PC-3 (cell line): ENCODE measurements at regions not wholly inside any gene's neighbourhood (a gene's known extent, or its start where the extent isn't known, plus 50 kb on each side); places are given as distances from the start of the nearest gene placed in this dataset.

Experiments
- ATAC-seq: fragments of 200-7000 bp; cut with Tn5 transposase; 2 replicates; pipeline ENCODE4 v1.9.1; 2020; ENCODE audit warnings: mild to moderate bottlenecking, moderate library complexity
- BruUV-seq: library from RNA; stranded (reverse); fragments of 400-500 nt; replicated peaks from 2 replicates; lab custom pipeline; 2021; lab: Mats Ljungman, UMichigan
- CTCF ChIA-PET: fragments of 300-600 bp; sonication (Branson Sonifier 250); formaldehyde crosslinking; loops from one replicate; lab custom pipeline; 2022; ENCODE audit warnings: antibody characterized with exemption; lab: Charles Lee
- POLR2A ChIA-PET: fragments of 300-600 bp; sonication (Branson Sonifier 250); formaldehyde crosslinking; loops from one replicate; lab custom pipeline; 2022; ENCODE audit warnings: antibody characterized with exemption; ENCODE audit not compliant: unreplicated experiment; lab: Charles Lee
- DNase-seq: peaks from one replicate; pipeline ENCODE4 v3.0.0-alpha.2; 2015
- H2AFZ ChIP-seq: fragments of 300-600 bp; sonication (generic); 2 replicates; pipeline ENCODE4 v1.6.0; 2016; ENCODE audit warnings: antibody characterized with exemption, low read length
- H3F3A ChIP-seq: fragments of 300-600 bp; sonication (generic); one replicate; pipeline ENCODE4 v1.6.0; 2017; ENCODE audit warnings: antibody characterized with exemption, low read length, control low read depth, mild to moderate bottlenecking; ENCODE audit not compliant: unreplicated experiment
- H3K27ac ChIP-seq: fragments of 300-600 bp; sonication (generic); 2 replicates; pipeline ENCODE4 v1.5.1; 2016; ENCODE audit warnings: mild to moderate bottlenecking, low read length
- H3K27me3 ChIP-seq: fragments of 300-600 bp; sonication (generic); 2 replicates; pipeline ENCODE4 v1.6.1; 2016; ENCODE audit warnings: low read length, mixed read lengths
- H3K36me3 ChIP-seq: fragments of 300-600 bp; sonication (generic); 2 replicates; pipeline ENCODE4 v1.6.1; 2016; ENCODE audit warnings: low read depth, mixed run types, low read length, mixed read lengths
- H3K4me1 ChIP-seq: fragments of 300-600 bp; sonication (generic); 2 replicates; pipeline ENCODE4 v1.5.1; 2016; ENCODE audit warnings: low read length; ENCODE audit not compliant: insufficient read depth
- H3K4me2 ChIP-seq: fragments of 300-600 bp; sonication (generic); 2 replicates; pipeline ENCODE4 v1.6.0; 2016; ENCODE audit warnings: low read length
- H3K4me3 ChIP-seq: fragments of 300-600 bp; sonication (generic); 2 replicates; pipeline ENCODE4 v1.5.1; 2016; ENCODE audit warnings: mild to moderate bottlenecking, low read length, mixed read lengths
- H3K79me2 ChIP-seq: fragments of 300-600 bp; sonication (generic); 2 replicates; pipeline ENCODE4 v1.6.1; 2017; ENCODE audit warnings: low read length, mixed read lengths
- H3K9ac ChIP-seq: fragments of 300-600 bp; sonication (generic); 2 replicates; pipeline ENCODE4 v1.6.0; 2016; ENCODE audit warnings: mild to moderate bottlenecking, low read length
- H3K9me2 ChIP-seq: fragments of 300-600 bp; sonication (generic); replicated peaks from 2 replicates; pipeline ENCODE4 v1.6.1; 2016; ENCODE audit warnings: mixed run types, low read length, mixed read lengths
- H3K9me3 ChIP-seq: fragments of 300-600 bp; sonication (generic); 2 replicates; pipeline ENCODE4 v1.6.1; 2016; ENCODE audit warnings: low read length, mixed read lengths
- H4K20me1 ChIP-seq: fragments of 300-600 bp; sonication (generic); 2 replicates; pipeline ENCODE4 v1.6.1; 2016; ENCODE audit warnings: low read length, mixed read lengths
- CTCF ChIP-seq: fragments of 300-600 bp; sonication (generic); conservative IDR thresholded peaks from 2 replicates; pipeline ENCODE4 v1.5.1; 2017; ENCODE audit warnings: antibody characterized with exemption, low read depth, mild to moderate bottlenecking, low read length
- EZH2 ChIP-seq: fragments of 300-600 bp; sonication (generic); IDR thresholded peaks from one replicate; pipeline ENCODE4 v1.6.1; 2017; ENCODE audit warnings: antibody characterized with exemption, mild to moderate bottlenecking, low read length; ENCODE audit not compliant: unreplicated experiment
- EZH2phosphoT487 ChIP-seq: fragments of 300-600 bp; sonication (generic); IDR thresholded peaks from 2 replicates; pipeline ENCODE4 v1.6.1; 2018; ENCODE audit warnings: mild to moderate bottlenecking, antibody characterized with exemption, low read length, borderline replicate concordance
- intact Hi-C: fragments of 100-400 bp; cut with micrococcal nuclease; formaldehyde crosslinking; loops from 2 replicates; pipeline ENCODE4 v1.9.0; 2023

GRCh38 chr12:131221061-131221956 lies 267.6 kb downstream of the ADGRD1 start:
- H3K36me3 ChIP-seq = no peaks in the 10 kb centered on the region
- ChIA-PET POLR2A (no interaction called here), CTCF (no interaction called here)
- H3K27me3 ChIP-seq = peaks cover 33% of the 10 kb centered on the region
- H3K9me2 ChIP-seq = no peaks in the 10 kb centered on the region
- H3K9me3 ChIP-seq = no peaks in the 10 kb centered on the region
- H3K9ac ChIP-seq = no peak overlapping the region
- no peak for ATAC-seq
- no peak overlapping the region for H3K4me2 ChIP-seq
- no peaks in the 10 kb centered on the region for H3F3A ChIP-seq
- H3K79me2 ChIP-seq = no peaks in the 10 kb centered on the region
- H2AFZ ChIP-seq = no peak overlapping the region
- H3K27ac ChIP-seq = no peak overlapping the region
- no peaks in the 10 kb centered on the region for H3K4me1 ChIP-seq
- intact Hi-C loops = no loop called here
- TF ChIP-seq CTCF (no peak), EZH2phosphoT487 (no peak), EZH2 (no peak)
- no peak overlapping the region for H3K4me3 ChIP-seq
- BruUV-seq = no TSS peak
- DNase-seq = no peak
- H4K20me1 ChIP-seq = no peaks in the 10 kb centered on the region

GRCh38 chr12:131221957-131222328 lies 268.2 kb downstream of the ADGRD1 start:
- peaks cover 33% of the 10 kb centered on the region for H3K27me3 ChIP-seq
- H3K36me3 ChIP-seq = no peaks in the 10 kb centered on the region
- H4K20me1 ChIP-seq = no peaks in the 10 kb centered on the region
- no peaks in the 10 kb centered on the region for H3K4me1 ChIP-seq
- H2AFZ ChIP-seq = no peak overlapping the region
- intact Hi-C loops = no loop called here
- no peaks in the 10 kb centered on the region for H3K79me2 ChIP-seq
- BruUV-seq = no TSS peak
- H3K9me3 ChIP-seq = no peaks in the 10 kb centered on the region
- H3K4me3 ChIP-seq = no peak overlapping the region
- no peak overlapping the region for H3K27ac ChIP-seq
- DNase-seq = no peak
- no peaks in the 10 kb centered on the region for H3K9me2 ChIP-seq
- POLR2A ChIA-PET = no interaction called here
- H3F3A ChIP-seq = no peaks in the 10 kb centered on the region
- TF ChIP-seq EZH2phosphoT487 (no peak), CTCF (no peak), EZH2 (no peak)
- CTCF ChIA-PET = no interaction called here
- no peak overlapping the region for H3K4me2 ChIP-seq
- ATAC-seq = no peak
- no peak overlapping the region for H3K9ac ChIP-seq

GRCh38 chr12:131222329-131223139 lies 268.8 kb downstream of the ADGRD1 start:
- H3K9me3 ChIP-seq = no peaks in the 10 kb centered on the region
- H4K20me1 ChIP-seq = no peaks in the 10 kb centered on the region
- ChIA-PET CTCF (no interaction called here), POLR2A (no interaction called here)
- no peaks in the 10 kb centered on the region for H3K79me2 ChIP-seq
- no peak overlapping the region for H3K27ac ChIP-seq
- no peaks in the 10 kb centered on the region for H3K4me1 ChIP-seq
- H3K9me2 ChIP-seq = no peaks in the 10 kb centered on the region
- DNase-seq = no peak
- no TSS peak for BruUV-seq
- TF ChIP-seq CTCF = no peak
- TF ChIP-seq EZH2phosphoT487 = no peak
- TF ChIP-seq EZH2 = no peak
- intact Hi-C loops = no loop called here
- no peak for ATAC-seq
- no peak overlapping the region for H2AFZ ChIP-seq
- peaks cover 33% of the 10 kb centered on the region for H3K27me3 ChIP-seq
- H3K4me3 ChIP-seq = no peak overlapping the region
- H3K9ac ChIP-seq = no peak overlapping the region
- H3K4me2 ChIP-seq = no peak overlapping the region
- H3F3A ChIP-seq = no peaks in the 10 kb centered on the region
- H3K36me3 ChIP-seq = no peaks in the 10 kb centered on the region
